ENCODE measurements at regions not wholly inside any gene's neighbourhood (a gene's known extent, or its start where the extent isn't known, plus 50 kb on each side); places are given as distances from the start of the nearest gene placed in this dataset.

- TF ChIP-seq POLR2A (IDR thresholded peaks at IDR 0.05; ENCODE audit: low read depth, low read length) (no peak), TAF1 (IDR thresholded peaks at IDR 0.05; ENCODE audit: borderline replicate concordance, low read depth, low read length) (no peak), POLR2AphosphoS5 (IDR thresholded peaks at IDR 0.05; ENCODE audit: low read depth, low read length) (no peak)
- FAIRE-seq, result no peak
- DNase-seq (ENCODE audit: insufficient read length), result no peak
Measured at GRCh38 chr16:51302042-51302441, 151.0 kb upstream of the SALL1 start.

- FAIRE-seq, result no peak
- TF ChIP-seq POLR2AphosphoS5 (IDR thresholded peaks at IDR 0.05; ENCODE audit: low read depth, low read length), result no peak
- no peak for TF ChIP-seq TAF1 (IDR thresholded peaks at IDR 0.05; ENCODE audit: borderline replicate concordance, low read depth, low read length)
- no peak for TF ChIP-seq POLR2A (IDR thresholded peaks at IDR 0.05; ENCODE audit: low read depth, low read length)
- no peak for DNase-seq (ENCODE audit: insufficient read length)
Measured at GRCh38 chr16:51298800-51299199, 147.7 kb upstream of the SALL1 start.

DNA sequence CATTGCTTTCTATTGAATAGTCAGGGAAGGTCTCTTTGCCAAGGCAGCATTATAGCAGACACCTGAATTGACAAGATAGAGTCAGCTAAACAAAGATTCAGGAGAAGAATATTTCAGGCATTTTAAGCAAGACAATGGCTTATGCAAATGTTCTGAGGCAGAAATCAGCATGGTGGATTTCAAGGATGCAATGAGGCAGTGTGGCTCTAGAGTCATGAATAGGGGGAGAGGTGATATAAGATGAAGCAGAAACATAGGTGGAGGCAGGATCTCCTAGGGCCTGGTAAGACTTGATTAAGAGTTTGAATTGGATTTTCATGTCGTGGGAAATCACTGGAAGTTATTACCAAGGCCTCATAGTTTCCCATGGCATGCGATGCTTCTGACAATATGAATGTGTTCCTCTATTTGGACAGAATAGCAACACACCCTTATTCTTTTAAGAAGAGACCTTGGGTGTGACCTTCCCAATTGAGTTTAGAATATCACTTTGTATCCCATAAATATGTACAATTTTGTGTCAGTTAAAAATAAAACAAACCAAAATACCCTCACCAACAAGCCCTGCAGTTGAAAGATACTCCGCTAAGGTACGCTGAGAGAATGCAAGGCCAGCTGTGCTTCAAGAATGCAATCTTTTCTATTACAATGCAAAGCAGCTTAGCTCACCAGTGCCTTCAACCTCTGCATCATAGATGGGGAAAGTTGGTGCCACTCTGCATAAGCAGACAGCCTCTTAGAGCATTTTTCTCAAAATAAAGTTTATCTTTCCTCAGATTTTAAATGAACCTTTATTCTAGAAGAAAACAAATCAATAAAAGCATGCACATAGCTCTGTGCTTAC, 139.6 kb upstream of the SALL1 start:
- FAIRE-seq (no peak), DNase-seq (ENCODE audit: insufficient read length) (no peak)
- TF ChIP-seq POLR2AphosphoS5 (IDR thresholded peaks at IDR 0.05; ENCODE audit: low read depth, low read length) (no peak), TAF1 (IDR thresholded peaks at IDR 0.05; ENCODE audit: borderline replicate concordance, low read depth, low read length) (no peak), POLR2A (IDR thresholded peaks at IDR 0.05; ENCODE audit: low read depth, low read length) (no peak)

DNA sequence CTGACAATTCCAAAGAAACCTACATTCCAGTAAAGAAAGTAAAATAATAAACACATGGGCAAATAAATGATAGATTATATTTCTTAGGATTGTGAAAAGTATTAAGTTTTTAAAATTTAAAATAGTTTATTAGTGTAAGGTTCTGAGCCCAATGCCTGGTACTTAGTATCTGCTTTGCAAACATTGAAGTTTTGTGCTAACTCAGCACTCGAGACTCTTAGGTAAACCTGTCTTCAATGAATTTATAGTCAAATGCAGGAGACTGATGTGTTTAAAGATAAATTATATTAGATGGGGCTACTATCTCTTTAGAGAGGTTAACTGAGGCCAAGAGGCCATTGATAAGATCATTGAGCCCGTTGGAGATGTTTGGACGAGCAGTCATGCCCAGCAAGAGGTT, 138.3 kb upstream of the SALL1 start:
- no peak for TF ChIP-seq TAF1 (IDR thresholded peaks at IDR 0.05; ENCODE audit: borderline replicate concordance, low read depth, low read length)
- no peak for TF ChIP-seq POLR2A (IDR thresholded peaks at IDR 0.05; ENCODE audit: low read depth, low read length)
- TF ChIP-seq POLR2AphosphoS5 (IDR thresholded peaks at IDR 0.05; ENCODE audit: low read depth, low read length), result no peak
- FAIRE-seq (no peak), DNase-seq (ENCODE audit: insufficient read length) (no peak)

GRCh38 chr16:51287121-51287755, 136.2 kb upstream of the SALL1 start:
- FAIRE-seq (no peak), DNase-seq (ENCODE audit: insufficient read length) (no peak)
- TF ChIP-seq POLR2AphosphoS5 (IDR thresholded peaks at IDR 0.05; ENCODE audit: low read depth, low read length) (no peak), TAF1 (IDR thresholded peaks at IDR 0.05; ENCODE audit: borderline replicate concordance, low read depth, low read length) (no peak), POLR2A (IDR thresholded peaks at IDR 0.05; ENCODE audit: low read depth, low read length) (no peak)

- DNase-seq (ENCODE audit: insufficient read length) (no peak), FAIRE-seq (no peak)
- TF ChIP-seq TAF1 (IDR thresholded peaks at IDR 0.05; ENCODE audit: borderline replicate concordance, low read depth, low read length) (no peak), POLR2A (IDR thresholded peaks at IDR 0.05; ENCODE audit: low read depth, low read length) (no peak), POLR2AphosphoS5 (IDR thresholded peaks at IDR 0.05; ENCODE audit: low read depth, low read length) (no peak)
Measured at GRCh38 chr16:51286272-51286671, 135.2 kb upstream of the SALL1 start.

GRCh38 chr16:51276336-51276735, 125.3 kb upstream of the SALL1 start:
- no peak for TF ChIP-seq TAF1 (IDR thresholded peaks at IDR 0.05; ENCODE audit: borderline replicate concordance, low read depth, low read length)
- no peak for TF ChIP-seq POLR2AphosphoS5 (IDR thresholded peaks at IDR 0.05; ENCODE audit: low read depth, low read length)
- no peak for TF ChIP-seq POLR2A (IDR thresholded peaks at IDR 0.05; ENCODE audit: low read depth, low read length)
- FAIRE-seq (no peak), DNase-seq (ENCODE audit: insufficient read length) (no peak)

DNA sequence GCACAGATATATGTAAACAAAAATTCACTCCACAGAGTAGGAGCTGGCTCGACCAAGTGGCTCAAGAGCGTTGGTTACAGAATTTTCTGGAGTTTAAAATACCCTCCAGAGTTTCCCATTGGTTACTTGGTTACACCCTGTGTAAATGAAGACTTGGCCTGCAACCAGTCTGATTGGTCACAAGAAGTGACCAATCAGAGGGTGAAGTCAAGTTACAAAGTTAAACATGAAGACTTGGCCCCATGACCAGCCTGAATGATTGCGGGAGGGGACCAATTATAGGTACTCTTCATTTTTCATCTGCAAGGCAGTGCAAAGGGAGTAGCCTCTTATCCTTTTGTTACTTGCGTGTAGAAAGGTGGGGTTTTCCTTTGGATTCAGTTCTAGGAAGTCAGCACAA, 121.3 kb upstream of the SALL1 start:
- DNase-seq (ENCODE audit: insufficient read length), result no peak
- TF ChIP-seq POLR2A (IDR thresholded peaks at IDR 0.05; ENCODE audit: low read depth, low read length) (no peak), TAF1 (IDR thresholded peaks at IDR 0.05; ENCODE audit: borderline replicate concordance, low read depth, low read length) (no peak), POLR2AphosphoS5 (IDR thresholded peaks at IDR 0.05; ENCODE audit: low read depth, low read length) (no peak)
- FAIRE-seq, result no peak

DNA sequence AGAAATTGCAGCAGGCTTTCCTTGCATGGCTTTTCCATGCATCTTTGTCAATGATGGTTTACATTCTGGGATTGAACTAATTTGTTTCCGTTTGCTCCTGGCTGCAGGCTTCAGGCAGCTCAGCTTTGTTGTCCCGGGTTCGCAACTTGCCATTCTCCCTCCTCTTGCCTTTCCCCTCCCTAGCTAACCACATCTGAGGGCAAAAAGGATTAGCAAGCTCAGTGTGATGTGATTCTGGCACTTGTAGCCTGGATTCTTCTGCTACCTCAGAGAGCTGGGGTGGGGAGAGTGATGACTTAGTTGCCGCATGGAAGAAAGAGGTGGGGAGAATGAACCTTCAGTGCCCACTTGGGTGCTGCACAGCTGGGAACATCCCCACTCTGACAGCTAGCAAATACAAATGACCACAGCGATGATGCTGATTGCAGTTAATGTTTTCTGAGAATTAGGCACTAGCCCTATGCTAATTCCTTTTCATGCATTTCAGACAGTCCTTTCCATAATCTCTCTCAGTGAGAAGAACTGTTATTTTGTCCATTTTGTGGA, 120.2 kb upstream of the SALL1 start:
- TF ChIP-seq POLR2AphosphoS5 (IDR thresholded peaks at IDR 0.05; ENCODE audit: low read depth, low read length), result no peak
- TF ChIP-seq POLR2A (IDR thresholded peaks at IDR 0.05; ENCODE audit: low read depth, low read length), result no peak
- no peak for TF ChIP-seq TAF1 (IDR thresholded peaks at IDR 0.05; ENCODE audit: borderline replicate concordance, low read depth, low read length)
- no peak for FAIRE-seq
- DNase-seq (ENCODE audit: insufficient read length), result no peak

GRCh38 chr16:51268237-51268636, 117.2 kb upstream of the SALL1 start:
- DNase-seq (ENCODE audit: insufficient read length) (no peak), FAIRE-seq (no peak)
- TF ChIP-seq POLR2A (IDR thresholded peaks at IDR 0.05; ENCODE audit: low read depth, low read length), result no peak
- TF ChIP-seq TAF1 (IDR thresholded peaks at IDR 0.05; ENCODE audit: borderline replicate concordance, low read depth, low read length), result no peak
- no peak for TF ChIP-seq POLR2AphosphoS5 (IDR thresholded peaks at IDR 0.05; ENCODE audit: low read depth, low read length)

DNA sequence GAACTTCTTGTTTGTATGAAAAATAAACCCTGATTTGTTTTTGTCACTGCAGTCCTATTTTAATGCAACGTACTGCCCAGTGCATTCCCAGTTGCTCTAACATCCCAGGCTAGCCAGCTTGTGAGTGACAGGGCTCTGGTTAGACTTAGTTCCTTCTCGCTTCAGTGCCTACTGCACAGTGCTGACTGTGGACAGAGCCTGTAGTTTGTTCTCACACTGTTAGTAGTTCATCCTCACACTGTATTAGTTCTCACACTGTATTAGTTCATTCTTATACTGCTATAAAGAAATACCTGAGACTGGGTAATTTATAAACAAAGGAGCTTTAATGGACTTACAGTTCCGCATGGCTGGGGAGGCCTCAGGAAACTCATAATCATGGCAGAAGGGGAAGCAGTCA, 116.6 kb upstream of the SALL1 start:
- no peak for FAIRE-seq
- TF ChIP-seq POLR2AphosphoS5 (IDR thresholded peaks at IDR 0.05; ENCODE audit: low read depth, low read length) (no peak), TAF1 (IDR thresholded peaks at IDR 0.05; ENCODE audit: borderline replicate concordance, low read depth, low read length) (no peak), POLR2A (IDR thresholded peaks at IDR 0.05; ENCODE audit: low read depth, low read length) (no peak)
- DNase-seq (ENCODE audit: insufficient read length), result no peak

DNA sequence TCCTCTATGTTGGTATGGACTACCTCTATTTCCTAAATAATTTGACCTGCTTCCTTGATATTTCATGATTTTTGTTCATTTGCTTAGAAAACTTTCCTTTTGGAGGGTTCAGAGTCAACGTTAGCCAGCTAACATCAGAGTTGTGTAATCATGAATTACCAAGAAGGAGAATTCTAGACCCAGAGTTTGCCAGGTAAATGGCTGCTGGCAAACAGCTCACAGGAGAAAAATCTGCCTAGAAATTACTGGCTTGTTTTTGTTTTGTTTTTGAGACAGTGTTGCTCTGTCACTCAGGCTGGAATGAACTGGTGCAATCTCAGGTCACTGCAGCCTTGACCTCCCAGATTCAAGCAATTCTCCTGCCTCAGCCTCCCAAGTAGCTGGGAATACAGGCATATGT, 111.4 kb upstream of the SALL1 start:
- FAIRE-seq (no peak), DNase-seq (ENCODE audit: insufficient read length) (no peak)
- TF ChIP-seq POLR2AphosphoS5 (IDR thresholded peaks at IDR 0.05; ENCODE audit: low read depth, low read length) (no peak), TAF1 (IDR thresholded peaks at IDR 0.05; ENCODE audit: borderline replicate concordance, low read depth, low read length) (no peak), POLR2A (IDR thresholded peaks at IDR 0.05; ENCODE audit: low read depth, low read length) (no peak)

All from GM12892 (cell line).